Neural cell (in vitro differentiated cells): ENCODE measurements at regions not wholly inside any gene's neighbourhood (a gene's known extent, or its start where the extent isn't known, plus 50 kb on each side); places are given as distances from the start of the nearest gene placed in this dataset.

Source experiments
- H2AFZ ChIP-seq: fragments of 200-600, 300-800 bp; sonication (generic), shearing (Covaris generic); 2 replicates; pipeline ENCODE4 v1.6.0; 2014; ENCODE audit warnings: low read depth, mild to moderate bottlenecking, antibody characterized with exemption, low read length, moderate library complexity
- H3F3A ChIP-seq: fragments of 200-600 bp; shearing (Covaris generic); 2 replicates; pipeline ENCODE4 v1.6.1; 2016; ENCODE audit warnings: mild to moderate bottlenecking, moderate library complexity, mixed read lengths, antibody characterized with exemption, low read length; ENCODE audit not compliant: insufficient read depth, poor library complexity, severe bottlenecking
- H3K27ac ChIP-seq: fragments of 200-600, 300-800 bp; sonication (generic), shearing (Covaris generic); 2 replicates; pipeline ENCODE4 v1.5.1; 2014; ENCODE audit warnings: mild to moderate bottlenecking, low read length, moderate library complexity
- H3K27me3 ChIP-seq: fragments of 300-800, 200-600 bp; sonication (generic), shearing (Covaris generic); 2 replicates; pipeline ENCODE4 v1.6.0; 2014; ENCODE audit warnings: mild to moderate bottlenecking, low read depth, low read length, moderate library complexity; ENCODE audit not compliant: insufficient read depth
- H3K36me3 ChIP-seq: fragments of 300-800, 200-600 bp; sonication (generic), shearing (Covaris generic); 2 replicates; pipeline ENCODE4 v1.5.1; 2014; ENCODE audit warnings: mild to moderate bottlenecking, antibody characterized with exemption, low read length, moderate library complexity; ENCODE audit not compliant: insufficient read depth
- H3K4me2 ChIP-seq: fragments of 300-800, 200-600 bp; sonication (generic), shearing (Covaris generic); 2 replicates; pipeline ENCODE4 v1.6.0; 2014; ENCODE audit warnings: mild to moderate bottlenecking, low read length
- H3K4me3 ChIP-seq: fragments of 300-800, 200-600 bp; sonication (generic), shearing (Covaris generic); 2 replicates; pipeline ENCODE4 v1.5.1; 2014; ENCODE audit warnings: mild to moderate bottlenecking, low read length, moderate library complexity
- H3K79me2 ChIP-seq: fragments of 200-600 bp; shearing (Covaris generic); replicated peaks from 2 replicates; pipeline ENCODE4 v1.6.0; 2014; ENCODE audit warnings: mild to moderate bottlenecking, low read length, moderate library complexity; ENCODE audit not compliant: insufficient read depth
- H3K9ac ChIP-seq: fragments of 300-800, 200-600 bp; sonication (generic), shearing (Covaris generic); 2 replicates; pipeline ENCODE4 v1.6.1; 2016; ENCODE audit warnings: mild to moderate bottlenecking, low read length, mixed read lengths
- H3K9me2 ChIP-seq: fragments of 200-600 bp; shearing (Covaris generic); 2 replicates; pipeline ENCODE4 v1.6.1; 2016; ENCODE audit warnings: mild to moderate bottlenecking, low read length, mixed read lengths; ENCODE audit not compliant: insufficient read depth
- H3K9me3 ChIP-seq: fragments of 200-600, 300-800 bp; sonication (generic), shearing (Covaris generic); 2 replicates; pipeline ENCODE4 v1.6.1; 2016; ENCODE audit warnings: mild to moderate bottlenecking, mixed run types, low read length, moderate library complexity, mixed read lengths
- H4K20me1 ChIP-seq: fragments of 200-600 bp; shearing (Covaris generic); 2 replicates; pipeline ENCODE4 v1.6.1; 2016; ENCODE audit warnings: mild to moderate bottlenecking, mixed run types; ENCODE audit not compliant: insufficient read depth
- CTCF ChIP-seq: fragments of 450-650 bp; IDR thresholded peaks from 2 replicates; pipeline ENCODE4 v1.5.1; 2014; ENCODE audit warnings: antibody characterized with exemption, mild to moderate bottlenecking, moderate library complexity; ENCODE audit not compliant: poor library complexity, severe bottlenecking
- EP300 ChIP-seq: fragments of 450-650 bp; conservative IDR thresholded peaks from 2 replicates; pipeline ENCODE4 v1.6.1; 2014; ENCODE audit warnings: antibody characterized with exemption, mild to moderate bottlenecking, moderate library complexity; ENCODE audit not compliant: poor library complexity, severe bottlenecking
- EZH2 ChIP-seq: fragments of 200-600, 300-800 bp; shearing (Covaris generic), sonication (generic); IDR thresholded peaks from 2 replicates; pipeline ENCODE4 v1.6.1; 2014; ENCODE audit warnings: antibody characterized with exemption, low read length, borderline replicate concordance, mild to moderate bottlenecking; ENCODE audit not compliant: insufficient read depth, poor library complexity, severe bottlenecking
- MXI1 ChIP-seq: fragments of 450-650 bp; conservative IDR thresholded peaks from 2 replicates; pipeline ENCODE4 v1.6.1; 2014; ENCODE audit warnings: antibody characterized with exemption, mild to moderate bottlenecking; ENCODE audit not compliant: poor library complexity, severe bottlenecking
- POLR2AphosphoS5 ChIP-seq: IDR thresholded peaks from 2 replicates; pipeline ENCODE4 v1.6.1; 2012
- RAD21 ChIP-seq: fragments of 450-650 bp; conservative IDR thresholded peaks from 2 replicates; pipeline ENCODE4 v1.6.1; 2014; ENCODE audit warnings: antibody characterized with exemption, mild to moderate bottlenecking, moderate library complexity
- REST ChIP-seq: IDR thresholded peaks from 2 replicates; pipeline ENCODE4 v1.6.1; 2012; ENCODE audit warnings: borderline replicate concordance
- SMC3 ChIP-seq: fragments of 450-650 bp; conservative IDR thresholded peaks from 2 replicates; pipeline ENCODE4 v1.6.1; 2014; ENCODE audit warnings: antibody characterized with exemption, mild to moderate bottlenecking, moderate library complexity; ENCODE audit not compliant: poor library complexity
- TAF1 ChIP-seq: IDR thresholded peaks from 2 replicates; pipeline ENCODE4 v1.6.1; 2012; ENCODE audit warnings: low read depth

- H2AFZ ChIP-seq = no peak overlapping the region
- no peaks in the 10 kb centered on the region for H3K9me2 ChIP-seq
- H3K4me2 ChIP-seq = no peak overlapping the region
Measured at GRCh38 chr16:49181791-49182518, 99.7 kb downstream of the CBLN1 start.

More at GRCh38 chr16:49181791-49182518, 99.7 kb downstream of the CBLN1 start:
- Histone ChIP-seq H3K27ac (no peak overlapping the region), H3K9ac (no peak overlapping the region), H4K20me1 (no peaks in the 10 kb centered on the region), H3K36me3 (no peaks in the 10 kb centered on the region), H3K4me3 (no peak overlapping the region), H3F3A (no peaks in the 10 kb centered on the region), H3K27me3 (no peaks in the 10 kb centered on the region), H3K79me2 (no peaks in the 10 kb centered on the region), H3K9me3 (no peaks in the 10 kb centered on the region)
- TF ChIP-seq MXI1 (no peak), POLR2AphosphoS5 (no peak), REST (no peak), SMC3 (no peak), EP300 (no peak), CTCF (no peak), TAF1 (no peak), EZH2 (no peak), RAD21 (no peak)
